GM23248 (cell line): ENCODE measurements at regions not wholly inside any gene's neighbourhood (a gene's known extent, or its start where the extent isn't known, plus 50 kb on each side); places are given as distances from the start of the nearest gene placed in this dataset.

Experiments
- DNase-seq: peaks from one replicate; pipeline ENCODE4 v3.0.0-alpha.2; 2015
- H2AFZ ChIP-seq: fragments of 200-600 bp; sonication (generic); 2 replicates; pipeline ENCODE4 v1.6.1; 2016; ENCODE audit warnings: antibody characterized with exemption
- H3F3A ChIP-seq: fragments of 200-600 bp; sonication (generic); 2 replicates; pipeline ENCODE4 v1.6.1; 2016; ENCODE audit warnings: mild to moderate bottlenecking, antibody characterized with exemption, mixed run types; ENCODE audit not compliant: insufficient read depth
- H3K27ac ChIP-seq: fragments of 200-600 bp; sonication (generic); 2 replicates; pipeline ENCODE4 v1.5.1; 2016; ENCODE audit warnings: mild to moderate bottlenecking
- H3K27me3 ChIP-seq: fragments of 200-600 bp; sonication (generic); replicated peaks from 2 replicates; pipeline ENCODE4 v1.6.1; 2016; ENCODE audit warnings: mild to moderate bottlenecking; ENCODE audit not compliant: insufficient read depth
- H3K36me3 ChIP-seq: fragments of 200-600 bp; sonication (generic); 2 replicates; pipeline ENCODE4 v1.6.1; 2016; ENCODE audit warnings: low read depth, mild to moderate bottlenecking
- H3K4me1 ChIP-seq: fragments of 200-600 bp; sonication (generic); 2 replicates; pipeline ENCODE4 v1.6.1; 2016; ENCODE audit warnings: mild to moderate bottlenecking; ENCODE audit not compliant: insufficient read depth
- H3K4me2 ChIP-seq: fragments of 200-600 bp; sonication (generic); one replicate; pipeline ENCODE4 v1.6.1; 2016; ENCODE audit warnings: mild to moderate bottlenecking; ENCODE audit not compliant: unreplicated experiment
- H3K4me3 ChIP-seq: fragments of 200-600 bp; sonication (generic); 2 replicates; pipeline ENCODE4 v1.5.1; 2016; ENCODE audit warnings: mild to moderate bottlenecking
- H3K79me2 ChIP-seq: fragments of 200-600 bp; sonication (generic); 2 replicates; pipeline ENCODE4 v1.6.1; 2016; ENCODE audit warnings: mild to moderate bottlenecking; ENCODE audit not compliant: insufficient read depth
- H3K9ac ChIP-seq: fragments of 200-600 bp; sonication (generic); 2 replicates; pipeline ENCODE4 v1.6.1; 2016; ENCODE audit warnings: mild to moderate bottlenecking
- H3K9me2 ChIP-seq: fragments of 200-600 bp; sonication (generic); 2 replicates; pipeline ENCODE4 v1.6.1; 2016; ENCODE audit warnings: mixed run types, mild to moderate bottlenecking, moderate library complexity; ENCODE audit not compliant: insufficient read depth
- H3K9me3 ChIP-seq: fragments of 200-600 bp; sonication (generic); one replicate; pipeline ENCODE4 v1.6.1; 2017; ENCODE audit warnings: low read depth
- H4K20me1 ChIP-seq: fragments of 200-600 bp; sonication (generic); 2 replicates; pipeline ENCODE4 v1.6.0; 2016; ENCODE audit not compliant: insufficient read depth
- EZH2 ChIP-seq: fragments of 200-600 bp; sonication (generic); IDR thresholded peaks from 2 replicates; pipeline ENCODE4 v1.6.1; 2018; ENCODE audit warnings: antibody characterized with exemption, mild to moderate bottlenecking; ENCODE audit not compliant: insufficient read depth, poor library complexity, severe bottlenecking
- EZH2phosphoT487 ChIP-seq: fragments of 200-600 bp; sonication (generic); IDR thresholded peaks from 2 replicates; pipeline ENCODE4 v1.6.1; 2018; ENCODE audit warnings: antibody characterized with exemption, moderate library complexity, mild to moderate bottlenecking, low read depth; ENCODE audit not compliant: insufficient read depth
- WGBS, 2 experiments: methylation state at CpG; one replicate each; pipeline ENCODE4 v1.1.6; 2015 to 2017; ENCODE audit warnings: low lambda C conversion rate in 2 of 2, low coverage in 1 of 2; ENCODE audit errors: missing lambda C conversion rate in 2 of 2; 5-methylcytosine and 5-hydroxymethylcytosine counted together
- in situ Hi-C: fragments of 300-500 bp; cut with MboI; formaldehyde crosslinking; loops from 2 replicates; pipeline ENCODE4 v1.15.0; 2020

GRCh38 chr15:79161837-79162508 is 71.4 kb upstream of the RASGRF1 start:
- Histone ChIP-seq H3K4me1 (no peaks in the 10 kb centered on the region), H3K4me2 (no peak overlapping the region), H3K9me3 (no peaks in the 10 kb centered on the region), H3K27ac (no peak overlapping the region), H3K27me3 (peaks cover 10% of the 10 kb centered on the region; the same call in 1 of the 2 replicates), H3K4me3 (no peak overlapping the region), H3K79me2 (no peaks in the 10 kb centered on the region), H3K9ac (no peak overlapping the region), H3K36me3 (no peaks in the 10 kb centered on the region), H2AFZ (no peak overlapping the region), H3K9me2 (no peaks in the 10 kb centered on the region), H3F3A (no peaks in the 10 kb centered on the region), H4K20me1 (no peaks in the 10 kb centered on the region)
- TF ChIP-seq EZH2phosphoT487 (no peak), EZH2 (no peak)
- WGBS, 2 experiments = 5 to 13% methylated on average over 1 of the region's 1 CpG
- DNase-seq = no peak
- in situ Hi-C loops = no loop called here

- H3K79me2 ChIP-seq = no peaks in the 10 kb centered on the region
- H2AFZ ChIP-seq = no peak overlapping the region
- in situ Hi-C loops = no loop called here
- no peak overlapping the region for H3K4me3 ChIP-seq
- H3K4me2 ChIP-seq = no peak overlapping the region
- 0 out of 2 replicates have a peak, but pooled peaks cover 10% of the 10 kb centered on the region for H3K27me3 ChIP-seq
- 25 to 28% methylated on average over 2 of the region's 2 CpGs for WGBS, 2 experiments
- DNase-seq = peak; percentile 79
- TF ChIP-seq EZH2 = no peak
- TF ChIP-seq EZH2phosphoT487 = no peak
- no peaks in the 10 kb centered on the region for H3K9me3 ChIP-seq
- no peak overlapping the region for H3K9ac ChIP-seq
- H3K4me1 ChIP-seq = no peaks in the 10 kb centered on the region
- H3K36me3 ChIP-seq = no peaks in the 10 kb centered on the region
- no peaks in the 10 kb centered on the region for H4K20me1 ChIP-seq
- no peaks in the 10 kb centered on the region for H3F3A ChIP-seq
- H3K27ac ChIP-seq = peak overlapping the region; percentile 5; the same call in 1 of the 2 replicates
- no peaks in the 10 kb centered on the region for H3K9me2 ChIP-seq
These were observed 69.6 kb upstream of the RASGRF1 start for GRCh38 chr15:79160211-79160610.

- Histone ChIP-seq H3K4me1 (no peaks in the 10 kb centered on the region), H2AFZ (no peak overlapping the region), H3K9ac (no peak overlapping the region), H3K36me3 (no peaks in the 10 kb centered on the region), H3K27ac (no peak overlapping the region), H3F3A (no peaks in the 10 kb centered on the region), H3K4me3 (no peak overlapping the region), H3K9me3 (no peaks in the 10 kb centered on the region), H3K79me2 (no peaks in the 10 kb centered on the region), H4K20me1 (no peaks in the 10 kb centered on the region), H3K27me3 (peaks cover 16% of the 10 kb centered on the region; the same call in 1 of the 2 replicates), H3K9me2 (no peaks in the 10 kb centered on the region), H3K4me2 (no peak overlapping the region)
- WGBS, 2 experiments = 65 to 73% methylated on average over 13 of the region's 13 CpGs
- TF ChIP-seq EZH2phosphoT487 = no peak
- TF ChIP-seq EZH2 = no peak
- no peak for DNase-seq
- in situ Hi-C loops = no loop called here
These were observed 67.3 kb upstream of the RASGRF1 start for GRCh38 chr15:79157631-79158592.

GRCh38 chr15:79156704-79157375 is 66.3 kb upstream of the RASGRF1 start:
- no peaks in the 10 kb centered on the region for H4K20me1 ChIP-seq
- no peak for DNase-seq
- no peak overlapping the region for H3K9ac ChIP-seq
- no peak overlapping the region for H3K27ac ChIP-seq
- H3K4me3 ChIP-seq = no peak overlapping the region
- H2AFZ ChIP-seq = no peak overlapping the region
- H3K27me3 ChIP-seq = peaks cover 10% of the 10 kb centered on the region; the same call in 1 of the 2 replicates
- in situ Hi-C loops = no loop called here
- no peaks in the 10 kb centered on the region for H3K36me3 ChIP-seq
- WGBS, 2 experiments = 62 to 68% methylated on average over 7 of the region's 7 CpGs
- no peaks in the 10 kb centered on the region for H3K4me1 ChIP-seq
- no peaks in the 10 kb centered on the region for H3K9me2 ChIP-seq
- no peaks in the 10 kb centered on the region for H3F3A ChIP-seq
- H3K9me3 ChIP-seq = no peaks in the 10 kb centered on the region
- TF ChIP-seq EZH2 (no peak), EZH2phosphoT487 (no peak)
- no peak overlapping the region for H3K4me2 ChIP-seq
- no peaks in the 10 kb centered on the region for H3K79me2 ChIP-seq
